LHCN-M2 (cell line): ENCODE measurements at regions not wholly inside any gene's neighbourhood (a gene's known extent, or its start where the extent isn't known, plus 50 kb on each side); places are given as distances from the start of the nearest gene placed in this dataset.

Experiments used
- DNase-seq: peaks from one replicate; pipeline ENCODE4 v3.0.0-alpha.2; 2012; ENCODE audit warnings: low read depth

DNA sequence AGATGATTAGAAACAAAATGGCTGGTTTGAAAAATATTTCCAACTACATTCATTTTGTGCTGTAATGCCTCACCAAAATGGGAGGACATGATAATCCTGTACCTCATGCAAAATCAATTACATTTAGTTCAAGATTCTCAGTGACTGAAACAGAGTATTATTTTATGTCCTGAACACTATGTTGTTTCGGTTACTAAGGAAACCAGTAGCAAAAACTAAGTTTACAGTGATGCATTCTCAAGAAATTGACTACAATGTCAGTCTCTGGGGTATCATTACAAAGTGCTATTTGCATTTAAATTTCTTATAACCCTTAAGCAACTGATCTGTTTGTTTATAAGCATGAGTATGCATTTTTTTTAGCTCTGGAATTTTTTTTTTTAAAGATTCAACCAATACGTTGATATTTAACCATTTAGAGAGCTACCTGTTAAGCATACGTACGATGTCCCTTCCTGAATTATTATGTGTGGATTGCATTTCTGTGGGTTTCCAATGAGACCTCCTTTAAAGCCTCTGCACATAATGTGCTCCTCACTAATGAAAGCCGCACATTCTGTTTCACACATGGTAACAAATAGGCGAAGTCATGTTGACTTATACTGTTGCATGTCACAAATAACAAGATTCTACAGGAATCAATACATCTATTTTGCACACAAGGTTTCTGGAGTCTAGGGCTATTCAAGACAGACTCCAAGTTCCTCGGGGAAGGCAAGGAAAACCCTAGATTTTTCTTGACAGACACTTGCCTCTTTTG is 1035.7 kb downstream of the ADGRL2 start:
- peak; percentile 4 for DNase-seq

- DNase-seq, result no peak
These were observed 1030.1 kb downstream of the ADGRL2 start for GRCh38 chr1:82830690-82831380.

DNA sequence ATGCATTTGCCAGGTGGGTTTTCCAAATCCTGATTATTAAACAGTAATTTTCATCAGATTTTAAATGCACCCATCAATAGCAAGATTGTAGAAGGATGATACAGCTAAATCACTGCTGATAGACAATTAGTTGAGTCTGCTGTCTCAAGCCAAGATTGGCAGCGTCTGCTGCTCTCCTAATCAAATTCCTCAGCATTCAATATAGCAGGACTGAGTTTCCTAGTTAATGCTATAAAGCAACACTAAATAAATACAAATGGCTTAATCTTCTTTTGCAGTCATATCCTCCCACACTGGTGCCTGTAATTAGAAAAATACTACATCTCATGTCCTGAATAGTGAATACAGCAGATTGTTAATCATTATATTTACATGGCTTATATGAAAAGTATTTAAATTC is 1028.8 kb downstream of the ADGRL2 start:
- DNase-seq, result no peak

DNA sequence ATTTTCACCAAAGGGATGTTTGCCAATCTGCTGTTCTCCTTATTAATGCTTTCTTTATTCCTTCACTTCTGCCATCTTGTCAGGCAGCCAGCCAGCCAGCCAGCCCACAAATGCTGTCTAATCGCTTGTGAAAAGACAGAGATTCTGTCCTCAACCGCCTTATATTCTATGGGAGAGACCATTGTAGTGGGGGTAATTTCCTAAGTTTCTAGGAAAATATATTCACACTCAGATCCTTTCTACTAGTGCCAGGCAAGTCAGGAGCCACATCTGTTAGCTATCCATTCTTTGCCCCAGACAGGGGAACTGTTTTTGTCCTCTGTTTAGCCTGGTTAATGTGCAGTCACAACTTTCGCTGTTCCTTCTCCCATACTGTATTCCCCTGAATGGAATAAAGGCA is 1023.1 kb downstream of the ADGRL2 start:
- DNase-seq, result no peak

- no peak for DNase-seq
These were observed 1020.1 kb downstream of the ADGRL2 start for GRCh38 chr1:82820816-82821215.

DNA sequence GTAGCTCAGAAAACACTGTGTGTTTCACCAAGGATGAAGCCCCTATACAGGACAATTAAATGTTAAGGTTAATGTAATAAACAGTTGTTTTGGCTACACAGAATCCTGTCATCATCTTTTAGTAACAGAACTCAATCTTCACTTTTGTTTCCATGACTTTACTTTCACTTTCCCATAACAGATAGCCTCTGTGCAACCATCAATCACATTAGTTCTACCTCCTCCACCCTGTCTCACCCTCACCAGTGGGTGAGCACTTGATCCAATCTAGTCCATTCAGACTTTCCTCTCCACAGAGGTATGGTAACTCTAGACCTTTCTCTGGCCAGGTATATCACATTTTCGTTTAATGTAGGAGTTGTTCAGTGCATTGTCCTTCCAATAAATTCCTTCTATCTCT is 1018.5 kb downstream of the ADGRL2 start:
- no peak for DNase-seq

- DNase-seq, result no peak
These were observed 1017.9 kb downstream of the ADGRL2 start for GRCh38 chr1:82818586-82818985.

DNA sequence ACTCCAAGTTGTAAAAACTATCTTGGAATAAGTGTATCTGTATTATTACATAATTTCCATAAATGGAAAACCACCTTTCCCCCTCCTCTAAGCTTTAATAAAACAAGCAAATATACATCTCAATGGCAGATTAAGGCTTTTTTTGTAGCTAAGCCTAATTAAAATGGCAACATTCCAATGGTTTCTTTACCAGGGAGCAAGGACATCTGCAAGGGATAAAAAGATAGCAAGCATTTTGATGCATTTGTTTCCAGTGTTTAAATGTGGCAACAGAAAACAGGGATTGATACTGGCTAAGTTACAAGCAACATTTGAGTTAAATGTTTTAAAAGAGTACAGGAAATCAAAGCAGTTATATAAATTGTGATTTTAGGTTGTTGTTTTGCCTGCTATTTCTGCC is 1012.7 kb downstream of the ADGRL2 start:
- DNase-seq, result no peak

DNA sequence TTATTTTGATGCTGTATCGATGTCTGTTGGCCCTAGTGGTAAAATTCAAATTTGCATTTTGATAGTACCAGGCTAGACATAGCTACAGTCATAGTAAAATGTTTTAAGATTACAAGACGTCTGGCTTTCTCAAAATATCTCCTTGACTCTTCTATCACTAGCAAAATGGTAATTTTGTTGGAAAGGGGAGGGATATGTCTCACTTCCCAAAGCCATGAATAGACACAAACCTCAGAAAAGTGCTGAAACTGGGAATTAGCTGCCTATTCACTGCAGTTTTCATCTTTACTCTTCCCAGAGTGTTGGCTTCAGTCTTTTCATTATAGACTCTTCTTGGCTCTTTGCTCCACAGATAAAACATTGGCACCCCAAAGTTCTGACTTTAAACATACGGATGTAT is 1009.9 kb downstream of the ADGRL2 start:
- no peak for DNase-seq

- DNase-seq, result no peak
These were observed 1006.8 kb downstream of the ADGRL2 start for GRCh38 chr1:82807563-82807962.

DNA sequence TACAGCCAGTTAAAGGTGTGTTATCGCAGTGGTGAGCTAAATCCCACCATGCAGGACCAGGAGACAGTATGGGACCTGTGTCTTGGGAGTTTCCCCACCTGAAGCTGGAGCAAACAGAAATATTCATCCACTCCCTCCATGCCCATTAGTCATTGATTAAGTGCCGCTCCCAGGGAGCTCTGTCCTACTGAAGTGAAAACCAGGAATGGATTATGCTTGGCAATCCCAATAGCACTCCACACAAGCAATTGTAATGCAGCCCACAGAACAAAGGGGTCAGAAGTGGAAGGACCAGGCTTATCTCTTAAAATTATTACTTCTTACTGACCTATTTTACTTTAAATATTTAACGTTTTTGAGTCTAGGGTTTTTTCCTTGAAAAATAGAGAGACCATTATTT is 1005.4 kb downstream of the ADGRL2 start:
- DNase-seq, result no peak

GRCh38 chr1:82801176-82801575 is 1000.4 kb downstream of the ADGRL2 start:
- no peak for DNase-seq

GRCh38 chr1:82800721-82801120 is 1000.0 kb downstream of the ADGRL2 start:
- no peak for DNase-seq

DNA sequence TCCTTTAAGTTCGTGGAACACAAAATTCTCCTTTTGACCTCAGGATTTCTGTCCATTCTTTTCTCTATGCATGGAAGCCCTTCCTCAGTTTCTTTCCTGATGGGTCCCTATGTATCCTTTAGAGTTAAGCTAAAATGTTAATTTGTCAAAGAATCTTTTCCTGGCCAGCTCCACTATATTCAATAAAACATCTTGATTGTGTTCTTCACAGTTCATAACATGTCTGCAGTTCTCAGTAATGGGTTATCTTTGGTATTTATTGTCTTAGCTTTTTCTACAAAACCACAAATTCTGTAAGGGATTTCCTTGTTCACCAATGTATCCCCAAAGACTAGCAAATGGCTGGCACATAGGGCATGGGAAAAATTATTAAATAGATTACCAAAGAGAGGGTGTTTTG is 998.5 kb downstream of the ADGRL2 start:
- DNase-seq, result no peak

- no peak for DNase-seq
These were observed 994.9 kb downstream of the ADGRL2 start for GRCh38 chr1:82795508-82796149.

DNA sequence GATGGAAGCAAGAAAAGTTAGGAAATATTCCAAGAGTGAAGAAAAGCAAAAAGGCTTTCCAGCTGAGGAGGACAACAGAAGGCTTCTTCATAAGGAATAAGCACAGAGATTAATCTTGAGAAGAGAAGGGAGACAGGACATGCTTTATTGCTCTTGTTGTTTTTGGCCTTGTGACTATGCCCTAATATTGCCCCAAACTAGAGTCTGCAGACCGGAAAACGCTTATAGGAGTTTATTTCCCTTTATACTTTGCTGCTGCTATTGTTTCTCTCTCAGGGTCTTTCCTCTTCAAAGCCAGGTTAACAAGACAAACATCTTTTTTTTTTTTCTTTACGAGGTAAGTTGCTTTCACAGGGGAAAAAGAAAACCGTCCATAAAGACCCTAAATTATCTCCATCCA is 991.4 kb downstream of the ADGRL2 start:
- no peak for DNase-seq

DNA sequence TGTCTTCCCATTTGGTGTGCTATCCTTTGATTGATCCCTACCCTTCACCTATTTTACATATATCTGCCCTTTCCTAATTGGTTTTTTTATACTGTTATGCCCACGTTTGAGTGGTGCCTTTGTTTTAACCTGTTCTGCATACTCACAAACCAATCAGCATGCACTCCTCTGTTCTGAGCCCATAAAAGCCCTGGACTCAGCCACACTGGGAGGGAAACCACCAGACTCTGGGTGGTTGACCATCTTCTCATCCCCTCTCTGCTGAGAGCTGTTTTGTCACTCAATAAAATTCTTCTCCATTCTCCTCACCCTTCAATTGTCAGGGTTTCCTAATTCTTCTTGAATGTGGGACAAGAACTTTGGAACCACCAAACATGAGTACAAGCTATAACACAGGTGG is 989.8 kb downstream of the ADGRL2 start:
- no peak for DNase-seq

DNA sequence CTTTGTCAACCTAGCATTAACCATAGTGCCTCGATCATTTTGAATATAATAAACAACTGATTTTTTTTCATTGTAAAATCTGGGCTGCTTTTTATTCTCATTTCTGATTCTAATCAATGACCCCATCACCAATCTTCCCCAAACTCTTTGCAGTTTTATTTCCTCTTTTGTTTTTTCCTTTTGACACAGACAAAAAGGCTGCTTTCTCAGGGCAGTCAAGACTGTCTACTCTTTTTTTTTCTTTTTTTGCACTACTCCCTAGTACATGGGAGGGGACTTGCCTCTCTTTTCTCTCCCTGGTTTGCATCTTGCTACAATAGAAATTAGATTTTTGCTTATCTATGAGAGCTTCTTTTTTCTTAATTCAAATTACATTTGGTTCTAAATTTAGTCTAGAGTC is 987.9 kb downstream of the ADGRL2 start:
- DNase-seq, result no peak

- DNase-seq, result no peak
These were observed 987.3 kb downstream of the ADGRL2 start for GRCh38 chr1:82788038-82788437.

DNA sequence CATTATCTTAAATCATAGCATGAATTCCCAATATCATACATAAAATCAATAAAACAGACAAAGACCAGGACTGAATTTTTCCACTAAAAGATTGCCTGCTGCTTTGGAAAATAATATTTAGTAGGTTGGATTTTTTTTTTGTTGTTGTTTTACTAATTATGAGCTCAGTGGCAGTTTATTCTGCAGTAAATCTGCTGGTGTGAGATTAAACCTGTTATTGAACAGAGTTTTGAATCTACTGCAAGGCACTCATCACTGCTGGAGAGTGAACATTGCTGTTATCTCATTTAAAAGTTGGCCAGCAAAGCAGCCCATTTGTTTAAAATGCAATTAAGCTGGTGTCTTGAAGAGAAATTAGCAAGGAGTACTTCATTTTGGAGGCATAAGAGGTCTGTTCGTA is 986.1 kb downstream of the ADGRL2 start:
- no peak for DNase-seq

DNA sequence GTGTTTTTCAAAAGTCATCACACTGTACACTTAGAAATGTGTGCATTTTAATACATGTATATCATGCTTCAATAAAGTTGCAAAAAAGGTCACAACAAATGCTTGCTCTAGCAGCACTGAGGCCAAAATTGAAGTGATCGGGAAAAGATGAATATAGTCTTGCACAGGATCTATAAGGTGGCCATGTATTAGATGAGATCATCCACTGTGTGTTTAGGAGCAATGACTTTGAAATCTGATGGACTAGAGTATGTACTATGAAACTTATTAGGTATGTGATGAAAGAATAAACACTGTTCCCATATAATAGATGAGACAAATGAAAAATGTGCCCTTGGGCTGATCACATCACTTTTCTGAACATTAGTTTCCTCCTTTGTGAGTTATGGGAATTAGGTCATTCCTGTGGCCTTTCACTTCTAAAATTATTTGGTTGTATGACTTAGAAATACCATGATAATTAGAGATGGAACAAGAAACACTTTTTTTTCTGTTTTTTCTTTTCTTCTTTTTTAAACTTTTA is 984.6 kb downstream of the ADGRL2 start:
- DNase-seq, result no peak

DNA sequence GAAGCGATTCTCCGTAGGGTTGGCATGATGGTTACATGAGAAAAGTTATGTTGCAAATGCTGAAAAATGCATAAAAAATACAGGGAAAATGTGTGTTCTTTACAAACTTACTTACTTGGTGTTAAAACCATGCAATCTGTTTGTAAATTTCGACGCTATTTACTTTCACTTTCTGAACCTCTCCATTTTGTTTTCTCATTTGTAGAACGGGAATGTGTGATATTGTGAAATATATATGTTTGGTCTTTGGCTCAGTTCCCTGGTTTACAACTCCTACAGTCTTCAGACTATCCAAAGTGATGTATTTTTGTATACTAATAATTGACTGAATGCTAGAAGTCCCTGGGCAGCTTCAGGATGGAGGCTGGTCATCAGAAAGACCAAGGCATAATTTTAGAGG is 982.3 kb downstream of the ADGRL2 start:
- no peak for DNase-seq

DNA sequence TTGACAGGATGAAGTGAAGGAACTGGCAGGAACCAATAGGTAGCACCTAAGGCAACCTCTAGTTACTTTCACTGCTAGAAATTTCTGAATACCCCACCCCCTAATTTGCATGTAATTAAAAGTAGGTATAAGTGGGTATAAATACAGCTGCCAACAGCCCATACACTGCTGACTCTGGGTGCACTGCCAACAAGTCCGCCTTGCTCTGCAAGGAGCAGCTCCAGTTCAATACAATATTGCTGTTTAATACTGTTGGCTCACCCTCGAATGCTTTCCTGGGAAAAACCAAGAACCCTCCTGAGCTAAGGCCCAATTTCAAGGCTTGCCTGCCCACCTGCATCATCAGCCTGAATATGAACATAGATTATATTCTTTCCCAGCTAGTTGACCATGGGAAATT is 981.9 kb downstream of the ADGRL2 start:
- no peak for DNase-seq
